NCI-H1436 treated with DMSO at 0.1 percent for 48 hours (cell line): ENCODE measurements at regions not wholly inside any gene's neighbourhood (a gene's known extent, or its start where the extent isn't known, plus 50 kb on each side); places are given as distances from the start of the nearest gene placed in this dataset.

ENCODE experiments used
- DNase-seq: peaks from one replicate; lab custom pipeline; 2025; lab: John Stamatoyannopoulos, UW

GRCh38 chr3:25291481-25291905 is 136.6 kb upstream of the RARB start:
- DNase-seq: no peak

DNA sequence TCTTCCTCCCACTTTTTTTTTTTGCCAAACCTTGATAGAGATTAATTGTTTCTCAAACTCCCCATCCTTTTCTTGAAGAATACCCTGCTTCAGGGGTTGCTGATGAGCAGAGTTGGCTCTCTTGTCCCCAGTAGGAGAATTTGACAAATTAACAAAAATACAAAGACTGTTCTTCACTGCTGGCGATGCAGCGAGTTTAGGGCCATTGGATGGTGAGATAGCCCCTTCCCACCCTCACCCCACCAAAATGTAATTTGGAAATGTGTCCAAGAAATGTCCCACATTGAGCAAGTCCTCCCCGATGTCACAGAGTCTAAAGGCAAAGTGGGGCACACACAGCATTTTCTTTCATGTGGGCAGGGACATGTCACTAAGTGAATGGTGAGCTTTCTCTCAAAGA is 136.0 kb upstream of the RARB start:
- DNase-seq: no peak

GRCh38 chr3:25292595-25292994 is 135.5 kb upstream of the RARB start:
- DNase-seq: no peak

DNA sequence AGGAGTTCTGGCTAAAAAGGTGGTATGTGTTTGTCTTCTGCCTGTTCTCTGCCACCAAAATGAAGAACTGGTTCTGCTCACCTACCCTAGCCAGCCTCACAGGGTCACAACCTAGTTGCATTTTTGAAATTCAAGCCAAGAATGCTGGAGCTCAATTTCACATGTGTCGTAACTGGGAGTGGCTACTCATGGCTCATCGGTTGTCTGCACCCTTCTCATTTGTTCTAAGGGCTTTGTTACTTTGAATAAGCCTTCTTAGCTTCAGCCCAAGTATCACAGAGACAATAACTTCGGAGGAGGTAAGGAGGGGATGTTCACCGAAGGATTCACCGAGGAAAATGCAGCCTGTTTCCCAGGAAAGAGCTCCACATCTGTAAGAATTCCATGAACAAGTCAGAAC is 134.3 kb upstream of the RARB start:
- no peak for DNase-seq

GRCh38 chr3:25294169-25294805 is 133.8 kb upstream of the RARB start:
- no peak for DNase-seq

DNA sequence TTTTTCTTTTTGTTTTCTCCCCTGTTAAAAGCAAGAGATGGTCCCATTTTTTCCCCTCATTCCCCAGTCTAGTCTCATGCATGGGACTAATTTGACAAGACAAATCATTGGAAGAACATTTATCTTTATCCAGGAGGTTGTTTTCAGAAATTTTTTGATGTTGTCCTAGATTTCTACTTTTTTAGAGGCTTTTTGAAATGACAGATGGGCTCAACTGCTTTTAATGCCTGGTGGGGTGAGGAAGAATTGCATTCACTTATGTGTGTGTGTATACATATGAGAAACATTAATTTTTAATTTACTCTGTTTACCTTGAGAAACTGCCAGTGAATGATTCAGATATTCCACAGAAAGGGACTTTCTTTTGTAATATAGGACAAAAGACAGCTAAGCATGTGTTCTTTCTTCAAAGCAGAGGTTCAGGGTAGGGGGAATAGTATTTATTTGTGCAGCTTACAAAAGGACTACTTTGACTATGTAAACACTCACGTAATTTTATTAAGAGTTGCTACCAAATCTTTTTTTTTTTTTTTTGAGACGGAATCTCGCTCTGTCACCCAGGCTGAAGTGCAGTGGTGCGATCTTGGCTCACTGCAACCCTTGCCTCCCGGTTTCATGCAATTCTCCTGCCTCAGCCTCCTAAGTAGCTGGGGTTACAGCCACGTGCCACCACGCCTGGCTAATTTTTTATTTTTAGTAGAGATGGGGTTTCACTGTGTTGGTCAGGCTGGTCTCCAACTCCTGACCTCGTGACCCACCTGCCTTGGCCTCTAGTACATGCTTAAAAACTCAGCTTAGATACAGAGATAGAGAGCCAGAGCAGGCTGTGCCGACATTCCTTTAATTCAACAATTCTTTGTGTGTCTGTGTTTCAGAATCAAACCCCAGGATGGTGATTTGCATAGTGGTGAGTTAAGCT is 130.1 kb upstream of the RARB start:
- no peak for DNase-seq

GRCh38 chr3:25300141-25300540 is 127.9 kb upstream of the RARB start:
- DNase-seq: no peak

GRCh38 chr3:25304916-25305315 is 123.1 kb upstream of the RARB start:
- DNase-seq: no peak

- no peak for DNase-seq
Measured at GRCh38 chr3:25306066-25306465, 122.0 kb upstream of the RARB start.

GRCh38 chr3:25306705-25307104 is 121.4 kb upstream of the RARB start:
- no peak for DNase-seq

GRCh38 chr3:25313286-25313685 is 114.8 kb upstream of the RARB start:
- no peak for DNase-seq

GRCh38 chr3:25324954-25325655 is 103.0 kb upstream of the RARB start:
- DNase-seq: no peak

DNA sequence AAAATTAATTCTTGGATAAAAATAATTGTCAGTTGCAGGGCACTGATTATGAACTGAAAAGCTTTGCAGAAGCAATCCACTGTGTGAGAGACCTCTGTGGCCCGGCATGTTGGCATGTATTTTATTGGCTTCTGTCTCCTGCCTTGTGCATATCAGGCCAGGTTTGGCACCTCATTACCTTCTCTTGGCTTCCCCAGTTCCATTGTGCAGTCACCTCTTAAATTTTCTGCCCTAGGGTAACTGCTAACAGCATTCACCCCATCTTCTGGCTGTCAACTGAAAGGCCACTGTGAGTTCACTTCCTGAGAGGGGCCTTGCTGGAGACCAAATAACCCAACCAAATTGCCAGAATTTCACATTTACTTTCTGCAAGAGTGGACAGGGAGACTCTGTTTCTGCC is 92.7 kb upstream of the RARB start:
- no peak for DNase-seq

GRCh38 chr3:25338158-25338725 is 89.8 kb upstream of the RARB start:
- DNase-seq: no peak

- DNase-seq: no peak
Measured at GRCh38 chr3:25339225-25339624, 88.8 kb upstream of the RARB start.

- no peak for DNase-seq
Measured at GRCh38 chr3:25344670-25345069, 83.4 kb upstream of the RARB start.

GRCh38 chr3:25349095-25349494 is 79.0 kb upstream of the RARB start:
- DNase-seq: no peak

GRCh38 chr3:25349828-25350724 is 78.0 kb upstream of the RARB start:
- DNase-seq: no peak

- no peak for DNase-seq
Measured at GRCh38 chr3:25350725-25351114, 77.3 kb upstream of the RARB start.

DNA sequence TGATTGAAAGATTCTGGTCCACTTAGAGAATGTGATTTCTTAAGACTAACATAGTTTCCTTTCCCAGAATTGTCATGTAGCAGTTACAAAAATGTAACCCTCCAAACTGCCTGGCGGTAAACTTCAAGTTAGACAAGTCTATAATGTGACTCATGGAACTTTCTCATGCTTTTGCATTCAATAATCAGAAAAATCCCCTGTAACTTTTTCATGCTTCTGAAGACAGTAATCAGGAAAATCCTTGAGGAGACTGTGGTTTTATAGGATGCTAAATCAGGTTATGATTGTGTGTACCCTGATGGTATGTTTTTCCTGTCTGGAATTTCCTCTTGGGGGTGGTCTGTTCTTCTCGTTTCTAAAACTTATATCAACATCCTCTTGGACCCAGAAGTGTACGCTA is 74.0 kb upstream of the RARB start:
- no peak for DNase-seq

GRCh38 chr3:25355034-25355885 is 72.8 kb upstream of the RARB start:
- DNase-seq: no peak
